B cell (primary cell): ENCODE measurements at regions not wholly inside any gene's neighbourhood (a gene's known extent, or its start where the extent isn't known, plus 50 kb on each side); places are given as distances from the start of the nearest gene placed in this dataset.

Experiments
- ATAC-seq: fragments of 200-7000 bp; cut with Tn5 transposase; one replicate; pipeline ENCODE4 v1.10.0; 2021; ENCODE audit warnings: low read depth, mild to moderate bottlenecking, moderate number of reproducible peaks, moderate library complexity
- CTCF ChIA-PET: fragments of 350-600 bp; sonication (Branson Sonifier 250); formaldehyde crosslinking; loops from one replicate; lab custom pipeline; 2021; ENCODE audit warnings: antibody characterized with exemption, inconsistent platforms; lab: Charles Lee
- POLR2A ChIA-PET: fragments of 350-600 bp; sonication (Branson Sonifier 250); formaldehyde crosslinking; loops from one replicate; lab custom pipeline; 2021; ENCODE audit warnings: antibody characterized with exemption; lab: Charles Lee
- DNase-seq: peaks from one replicate; pipeline ENCODE4 v3.0.0; 2013
- H2AFZ ChIP-seq: 2 replicates; pipeline ENCODE4 v1.6.1; 2012; ENCODE audit warnings: mild to moderate bottlenecking, low read depth, low read length; ENCODE audit not compliant: insufficient read depth, poor library complexity, severe bottlenecking
- H3K27ac ChIP-seq, 2 donors: 1 replicate in 1 of 2; 2 replicates in 1 of 2; pipeline ENCODE4 v1.5.1; 2012 to 2013; ENCODE audit warnings: low read length in 2 of 2, mild to moderate bottlenecking in 2 of 2, moderate library complexity in 1 of 2
- H3K27me3 ChIP-seq, 4 experiments: fragments of 200-600 bp in 1 of 4; sonication (generic) in 1 of 4; replicated peaks in 1 of 4; 1 replicate in 2 of 4; 2 replicates in 2 of 4; pipeline versions ENCODE4 v1.6.1 to v1.7.0; 2013 to 2016; ENCODE audit warnings: low read length in 3 of 4, mild to moderate bottlenecking in 2 of 4, mixed read lengths in 1 of 4, moderate library complexity in 1 of 4; ENCODE audit not compliant: insufficient read depth in 4 of 4, control insufficient read depth in 3 of 4; ENCODE audit errors: control extremely low read depth in 1 of 4
- H3K36me3 ChIP-seq, 2 experiments: replicated peaks in 1 of 2; 1 replicate in 1 of 2; 2 replicates in 1 of 2; pipeline versions ENCODE4 v1.6.1 to v1.7.1; 2013; ENCODE audit warnings: low read length in 1 of 2; ENCODE audit not compliant: insufficient read depth in 2 of 2, control insufficient read depth in 1 of 2; ENCODE audit errors: control extremely low read depth in 1 of 2, extremely low read depth in 1 of 2
- H3K4me1 ChIP-seq, 2 donors: fragments of 200-600 bp in 1 of 2; sonication (generic) in 1 of 2; 1 replicate in 1 of 2; 2 replicates in 1 of 2; pipeline versions ENCODE4 v1.5.1 to v1.6.1; 2013 to 2017; ENCODE audit warnings: low read length in 2 of 2; ENCODE audit not compliant: control insufficient read depth in 2 of 2, insufficient read depth in 2 of 2
- H3K4me2 ChIP-seq: replicated peaks from 2 replicates; pipeline ENCODE3; 2012; ENCODE audit warnings: mild to moderate bottlenecking, low read depth, low read length; ENCODE audit not compliant: poor library complexity, severe bottlenecking
- H3K4me3 ChIP-seq, 5 experiments: fragments of 200-600 bp in 1 of 5; sonication (generic) in 1 of 5; 1 replicate in 3 of 5; 2 replicates in 2 of 5; pipeline versions ENCODE4 v1.5.1 to v1.7.0; 2011 to 2016; ENCODE audit warnings: low read length in 4 of 5, mild to moderate bottlenecking in 4 of 5, low read depth in 2 of 5, control low read depth in 1 of 5, moderate library complexity in 1 of 5; ENCODE audit not compliant: insufficient read depth in 1 of 5; ENCODE audit errors: control extremely low read depth in 1 of 5, extremely low read depth in 1 of 5
- H3K79me2 ChIP-seq: fragments of 200-600 bp; sonication (generic); one replicate; pipeline ENCODE4 v1.6.0; 2016; ENCODE audit warnings: low read length; ENCODE audit not compliant: control insufficient read depth, insufficient read depth
- H3K9ac ChIP-seq: fragments of 200-600 bp; sonication (generic); 2 replicates; pipeline ENCODE4 v1.6.1; 2017; ENCODE audit warnings: mild to moderate bottlenecking, low read length, moderate library complexity
- H3K9me3 ChIP-seq, 3 donors: one replicate each; pipeline versions ENCODE4 v1.6.1 to v1.7.1; 2013; ENCODE audit warnings: low read length in 2 of 3; ENCODE audit not compliant: control insufficient read depth in 2 of 3, insufficient read depth in 1 of 3; ENCODE audit errors: control extremely low read depth in 1 of 3
- H4K20me1 ChIP-seq: 2 replicates; pipeline ENCODE4 v1.6.0; 2012; ENCODE audit warnings: mild to moderate bottlenecking, low read length; ENCODE audit not compliant: insufficient read depth, control insufficient read depth, poor library complexity, severe bottlenecking
- H3K27ac Mint-ChIP-seq: one replicate; pipeline ENCODE4 v1.8.0; 2021; ENCODE audit warnings: mixed read lengths
- H3K27me3 Mint-ChIP-seq: one replicate; pipeline ENCODE4 v1.8.0; 2021; ENCODE audit warnings: mixed read lengths
- H3K4me1 Mint-ChIP-seq: one replicate; pipeline ENCODE4 v1.8.0; 2021; ENCODE audit warnings: mixed read lengths
- H3K4me3 Mint-ChIP-seq: one replicate; pipeline ENCODE4 v1.8.0; 2021; ENCODE audit warnings: mixed read lengths
- H3K9me3 Mint-ChIP-seq: one replicate; pipeline ENCODE4 v1.8.0; 2022; ENCODE audit warnings: mixed read lengths; ENCODE audit not compliant: insufficient read depth
- EZH2 ChIP-seq: IDR thresholded peaks from 2 replicates; pipeline ENCODE4 v1.6.1; 2012; ENCODE audit warnings: borderline replicate concordance, low read depth, mild to moderate bottlenecking, moderate library complexity, low read length; ENCODE audit not compliant: insufficient read depth, poor library complexity, severe bottlenecking
- WGBS: methylation state at CpG from one replicate; pipeline ENCODE4 v1.1.5; 2013; ENCODE audit warnings: missing lambda C conversion rate; ENCODE audit not compliant: insufficient coverage; 5-methylcytosine and 5-hydroxymethylcytosine counted together
- intact Hi-C: fragments of 100-400 bp; cut with micrococcal nuclease; formaldehyde crosslinking; loops from one replicate; pipeline ENCODE4 v1.10.0; 2022
- TF ChIP-seq, protein P1 (sequence below): fragments of 200-600 bp; IDR thresholded peaks from one replicate; pipeline ENCODE4 v1.8.0; 2022; ENCODE audit warnings: antibody characterized with exemption, mild to moderate bottlenecking

DNA sequence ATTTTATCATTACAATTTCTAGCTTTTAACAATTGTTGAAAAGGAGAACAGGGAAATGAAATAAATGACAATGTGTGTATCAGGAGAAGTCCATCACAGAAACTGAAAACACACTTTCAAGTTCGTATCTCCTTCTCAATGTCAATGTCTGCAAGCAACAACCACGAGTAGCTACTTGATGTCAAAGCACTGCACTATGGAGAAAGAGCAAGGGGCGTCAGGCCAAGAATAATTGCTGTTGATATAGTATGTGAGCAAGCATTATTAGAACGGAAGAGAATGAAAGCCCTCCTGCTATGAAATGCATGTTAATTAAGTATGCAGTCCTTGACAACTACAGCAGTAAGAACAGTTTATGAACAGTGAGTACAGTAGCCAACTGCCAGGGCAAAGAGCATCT is 1250.1 kb downstream of the ZPLD1 start:
- intact Hi-C loops: no loop called here
- Histone ChIP-seq H3K27ac (no peak overlapping the region), H3K9me3 (no peaks in the 10 kb centered on the region), H3K36me3 (no peaks in the 10 kb centered on the region), H3K4me3 (no peak overlapping the region), H3K27me3 (no peaks in the 10 kb centered on the region), H4K20me1 (no peaks in the 10 kb centered on the region), H2AFZ (no peak overlapping the region), H3K4me2 (no peak overlapping the region), H3K9ac (no peak overlapping the region), H3K79me2 (no peaks in the 10 kb centered on the region), H3K4me1 (no peaks in the 10 kb centered on the region)
- ChIA-PET POLR2A (no interaction called here), CTCF (no interaction called here)
- DNase-seq (no peak), ATAC-seq (no peak)
- H3K27ac Mint-ChIP-seq: no peak overlapping the region
- no peaks in the 10 kb centered on the region for H3K9me3 Mint-ChIP-seq
- WGBS: no CpG with 5 or more reads among the region's 4 CpGs
- H3K4me1 Mint-ChIP-seq: no peaks in the 10 kb centered on the region
- no peak overlapping the region for H3K4me3 Mint-ChIP-seq
- TF ChIP-seq, protein P1, sequence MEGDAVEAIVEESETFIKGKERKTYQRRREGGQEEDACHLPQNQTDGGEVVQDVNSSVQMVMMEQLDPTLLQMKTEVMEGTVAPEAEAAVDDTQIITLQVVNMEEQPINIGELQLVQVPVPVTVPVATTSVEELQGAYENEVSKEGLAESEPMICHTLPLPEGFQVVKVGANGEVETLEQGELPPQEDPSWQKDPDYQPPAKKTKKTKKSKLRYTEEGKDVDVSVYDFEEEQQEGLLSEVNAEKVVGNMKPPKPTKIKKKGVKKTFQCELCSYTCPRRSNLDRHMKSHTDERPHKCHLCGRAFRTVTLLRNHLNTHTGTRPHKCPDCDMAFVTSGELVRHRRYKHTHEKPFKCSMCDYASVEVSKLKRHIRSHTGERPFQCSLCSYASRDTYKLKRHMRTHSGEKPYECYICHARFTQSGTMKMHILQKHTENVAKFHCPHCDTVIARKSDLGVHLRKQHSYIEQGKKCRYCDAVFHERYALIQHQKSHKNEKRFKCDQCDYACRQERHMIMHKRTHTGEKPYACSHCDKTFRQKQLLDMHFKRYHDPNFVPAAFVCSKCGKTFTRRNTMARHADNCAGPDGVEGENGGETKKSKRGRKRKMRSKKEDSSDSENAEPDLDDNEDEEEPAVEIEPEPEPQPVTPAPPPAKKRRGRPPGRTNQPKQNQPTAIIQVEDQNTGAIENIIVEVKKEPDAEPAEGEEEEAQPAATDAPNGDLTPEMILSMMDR: no peak
- TF ChIP-seq EZH2: no peak
- H3K27me3 Mint-ChIP-seq: no peaks in the 10 kb centered on the region

DNA sequence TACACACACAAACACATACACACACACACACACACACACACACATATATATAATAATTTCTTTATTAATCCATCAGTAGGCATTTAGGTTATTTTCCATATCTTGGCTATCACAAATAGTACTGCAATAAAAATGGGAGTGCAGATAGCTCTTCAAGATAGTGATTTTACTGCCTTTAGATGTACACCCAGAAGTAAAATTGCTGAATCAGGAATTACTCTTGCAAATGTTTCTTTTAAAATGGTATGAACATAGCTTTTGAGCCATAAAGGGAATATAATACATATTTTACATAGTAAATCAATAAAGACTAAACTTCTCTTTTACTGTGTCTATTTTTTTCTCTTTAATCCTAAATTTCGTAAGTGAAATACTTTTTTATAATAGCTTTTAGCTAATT is 1251.1 kb downstream of the ZPLD1 start:
- H3K9ac ChIP-seq: no peak overlapping the region
- WGBS: no CpG with 5 or more reads among the region's 1 CpG
- Mint-ChIP-seq H3K27me3 (no peaks in the 10 kb centered on the region), H3K4me3 (no peak overlapping the region), H3K27ac (no peak overlapping the region), H3K4me1 (no peaks in the 10 kb centered on the region), H3K9me3 (no peaks in the 10 kb centered on the region)
- intact Hi-C loops: no loop called here
- no peak overlapping the region for H3K27ac ChIP-seq
- peaks cover 0 to 4% (median 0%) of the 10 kb centered on the region in 3 donors for H3K9me3 ChIP-seq
- H3K4me1 ChIP-seq: no peaks in the 10 kb centered on the region
- DNase-seq: no peak
- POLR2A ChIA-PET: no interaction called here
- no peak for ATAC-seq
- no peak overlapping the region for H3K4me3 ChIP-seq
- H3K79me2 ChIP-seq: no peaks in the 10 kb centered on the region
- CTCF ChIA-PET: no interaction called here
- H3K27me3 ChIP-seq: no peaks in the 10 kb centered on the region
- H3K36me3 ChIP-seq: no peaks in the 10 kb centered on the region
- H4K20me1 ChIP-seq: no peaks in the 10 kb centered on the region
- no peak overlapping the region for H2AFZ ChIP-seq
- H3K4me2 ChIP-seq: no peak overlapping the region
- TF ChIP-seq EZH2: no peak
- TF ChIP-seq, protein P1: no peak
